Stimulated activated CD8-positive, alpha-beta memory T cell treated with anti-CD3 and anti-CD28 coated beads, Interleukin-7, amount 100 ng/mL, for 24 hours (primary cell): ENCODE measurements at regions not wholly inside any gene's neighbourhood (a gene's known extent, or its start where the extent isn't known, plus 50 kb on each side); places are given as distances from the start of the nearest gene placed in this dataset.

ENCODE experiments used
- DNase-seq: peaks from one replicate; pipeline ENCODE4 v3.0.0-alpha.2; 2020; ENCODE audit warnings: low read depth

DNA sequence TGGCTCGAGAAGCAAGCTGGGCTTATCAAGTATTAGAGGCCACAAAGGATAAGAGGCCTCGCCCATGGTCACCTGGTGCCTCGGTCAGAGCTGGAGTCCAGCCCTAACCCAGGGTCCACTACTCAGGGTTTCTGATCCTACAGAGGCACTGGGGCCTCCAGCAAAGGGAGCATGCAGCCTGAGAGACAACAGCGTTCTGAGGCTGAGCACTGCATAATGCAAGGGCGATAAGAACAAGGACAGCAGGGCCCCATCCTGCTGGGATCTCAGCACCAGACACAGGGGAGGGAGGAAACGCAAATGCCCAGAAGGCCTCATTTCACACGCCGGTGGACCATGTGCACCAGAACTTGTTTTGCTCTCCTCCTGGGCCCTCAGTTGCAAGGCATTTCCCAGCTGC is 63.0 kb downstream of the C5orf15 start:
- no peak for DNase-seq

DNA sequence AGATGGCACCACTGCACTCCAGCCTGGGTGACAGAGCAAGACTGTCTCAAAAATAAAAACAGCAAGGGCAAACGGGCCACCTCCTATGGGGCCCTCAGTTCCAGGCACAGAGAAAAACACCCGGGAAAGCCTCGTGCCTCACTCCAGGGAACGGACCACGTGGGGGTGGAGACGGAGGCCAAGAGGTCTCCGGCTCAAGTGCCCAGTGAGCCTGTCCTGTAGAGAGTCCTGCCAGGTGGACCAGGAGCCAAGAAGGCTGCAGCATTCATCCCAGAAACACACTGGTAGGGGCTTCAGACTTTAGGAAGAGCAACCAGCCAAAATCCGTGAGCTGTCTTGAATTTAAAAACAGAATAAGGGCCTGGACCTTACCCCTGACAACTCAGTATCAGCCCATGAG is 63.8 kb downstream of the C5orf15 start:
- no peak for DNase-seq

DNA sequence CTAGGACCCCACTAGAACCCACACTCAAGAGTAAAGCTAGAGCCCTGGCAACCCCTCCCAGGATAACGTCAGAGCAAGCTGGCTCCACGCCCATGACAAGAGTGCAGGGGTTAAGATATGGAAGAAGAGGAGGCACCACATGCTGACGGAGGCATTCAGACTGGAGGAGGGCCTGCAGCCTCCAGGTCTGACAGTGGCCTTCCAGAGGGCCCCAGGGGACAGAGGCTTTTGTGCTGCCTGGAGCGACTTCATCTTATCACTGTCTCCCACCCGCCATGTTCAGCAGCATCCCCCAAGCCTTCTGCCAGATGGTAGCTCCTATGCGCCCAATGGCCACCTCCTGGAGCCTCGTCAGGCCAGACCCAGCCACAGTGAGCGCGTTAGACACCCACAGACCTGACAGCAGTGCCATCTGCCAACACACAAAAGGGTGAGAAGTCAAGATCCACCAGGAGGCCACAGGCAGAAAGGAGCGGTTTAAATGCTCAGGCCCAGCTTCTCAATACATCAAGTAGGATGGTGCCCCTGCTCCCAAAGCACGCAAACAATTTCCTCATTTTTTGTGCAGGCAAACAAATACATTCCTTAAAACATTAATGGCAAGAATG is 65.8 kb downstream of the C5orf15 start:
- DNase-seq: no peak

DNA sequence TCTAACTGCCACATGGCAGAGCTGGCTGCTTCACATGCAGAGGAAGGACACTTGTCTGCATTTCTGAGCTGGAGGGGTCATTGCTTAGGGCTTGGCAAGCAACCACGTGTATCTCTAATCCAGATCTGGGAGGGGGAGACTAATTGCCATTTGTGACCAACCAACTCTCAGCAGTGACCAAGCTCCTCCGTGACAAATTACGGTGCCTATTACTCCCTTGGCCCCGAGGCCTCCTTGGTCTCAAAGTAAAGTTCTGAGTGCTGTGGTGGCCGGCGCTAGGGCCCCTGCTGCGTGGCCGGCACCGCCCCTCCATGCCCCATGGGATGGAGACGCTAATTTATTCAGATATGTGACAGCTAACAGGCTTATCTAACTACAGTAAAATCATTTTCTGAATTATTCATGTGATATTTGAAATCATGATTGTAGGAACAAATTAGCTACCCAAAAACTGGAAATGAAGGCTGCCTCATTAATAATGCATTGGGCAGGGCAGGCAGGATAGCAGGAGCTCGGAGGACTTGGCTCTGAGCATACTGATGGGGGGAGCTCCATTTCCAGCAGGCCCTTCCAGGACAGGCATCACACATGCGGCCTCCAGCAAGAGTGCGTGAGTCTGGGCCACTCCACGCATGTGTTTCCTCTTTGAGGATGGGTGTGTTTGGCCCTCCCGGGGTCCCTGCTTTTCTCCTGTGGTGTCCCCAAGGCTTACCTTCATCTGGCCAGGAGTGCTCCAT is 67.7 kb downstream of the C5orf15 start:
- no peak for DNase-seq

DNA sequence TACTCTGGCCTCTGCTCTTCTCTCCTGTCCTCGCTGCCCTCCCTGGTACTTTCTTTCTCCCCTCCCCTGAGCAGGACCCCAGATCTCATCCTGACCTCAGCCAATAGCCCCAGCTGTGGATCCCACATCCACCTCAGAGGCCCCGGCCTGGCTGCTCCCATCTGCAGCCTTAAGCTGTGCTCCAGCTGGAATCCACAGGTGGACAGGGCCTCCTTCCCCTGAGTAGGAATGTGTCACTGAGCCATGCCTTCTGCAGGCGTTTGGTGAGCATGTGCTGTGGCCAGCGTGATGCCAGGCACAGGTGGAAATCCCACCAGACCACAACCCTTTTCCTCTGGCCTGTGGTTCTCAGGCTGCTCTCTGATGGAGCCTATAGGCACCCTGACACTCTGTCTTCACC is 68.9 kb downstream of the C5orf15 start:
- no peak for DNase-seq

DNA sequence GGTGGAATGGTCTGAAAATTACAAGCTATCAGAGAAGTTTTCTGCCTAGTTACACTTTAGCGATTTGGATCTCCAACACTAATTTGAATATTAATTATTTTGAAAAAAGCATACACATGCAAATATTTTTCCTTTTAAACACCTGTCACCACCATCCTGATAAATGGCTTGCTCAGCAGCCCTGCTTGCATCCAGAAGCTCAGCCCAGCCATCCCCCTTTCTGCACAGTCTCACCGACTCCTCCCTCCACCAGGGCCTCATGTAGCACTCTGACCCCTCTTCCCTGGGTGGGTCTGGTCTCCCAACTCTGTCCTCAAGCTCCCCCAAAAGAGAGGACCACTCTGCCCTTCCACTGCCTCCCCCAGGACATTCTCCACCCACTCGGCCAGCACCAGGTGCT is 70.0 kb downstream of the C5orf15 start:
- no peak for DNase-seq

DNA sequence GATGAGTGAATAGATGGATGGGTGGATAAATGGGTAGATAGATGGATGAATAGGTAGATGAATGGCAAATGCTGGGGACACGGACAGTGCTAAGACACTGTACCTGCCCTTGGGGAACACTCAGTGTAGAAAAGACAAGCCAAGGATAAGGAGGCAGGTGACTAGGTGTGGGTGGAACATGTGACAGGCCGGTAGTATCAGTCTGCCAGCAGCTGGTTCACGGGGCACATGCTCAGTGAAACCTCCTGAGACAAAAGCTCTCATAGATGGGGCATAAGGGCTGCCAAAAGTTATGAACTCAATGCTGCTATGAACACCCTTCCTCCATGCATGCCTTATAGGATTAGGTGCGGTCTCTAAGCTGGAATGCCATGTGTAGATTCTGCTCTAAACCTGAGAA is 71.0 kb downstream of the C5orf15 start:
- DNase-seq: no peak

DNA sequence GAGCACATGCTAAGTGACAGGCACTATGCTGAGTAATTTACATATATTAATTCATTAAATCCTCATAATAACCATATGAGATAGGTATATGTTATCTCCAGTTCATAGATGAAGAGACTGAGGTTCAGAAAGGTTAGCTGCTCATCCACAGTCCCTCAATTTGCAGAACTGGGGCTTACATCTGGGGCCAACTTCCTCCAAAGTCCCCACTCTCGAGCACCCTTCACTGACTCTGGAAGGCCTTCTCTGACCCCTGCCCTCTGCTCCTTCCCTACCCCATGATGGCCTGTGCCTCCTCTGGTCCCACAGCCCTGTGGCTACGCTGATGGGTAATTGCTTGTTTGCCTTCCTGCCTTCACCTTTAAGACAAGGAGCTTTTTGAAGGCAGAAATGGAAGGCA is 71.6 kb downstream of the C5orf15 start:
- no peak for DNase-seq

DNA sequence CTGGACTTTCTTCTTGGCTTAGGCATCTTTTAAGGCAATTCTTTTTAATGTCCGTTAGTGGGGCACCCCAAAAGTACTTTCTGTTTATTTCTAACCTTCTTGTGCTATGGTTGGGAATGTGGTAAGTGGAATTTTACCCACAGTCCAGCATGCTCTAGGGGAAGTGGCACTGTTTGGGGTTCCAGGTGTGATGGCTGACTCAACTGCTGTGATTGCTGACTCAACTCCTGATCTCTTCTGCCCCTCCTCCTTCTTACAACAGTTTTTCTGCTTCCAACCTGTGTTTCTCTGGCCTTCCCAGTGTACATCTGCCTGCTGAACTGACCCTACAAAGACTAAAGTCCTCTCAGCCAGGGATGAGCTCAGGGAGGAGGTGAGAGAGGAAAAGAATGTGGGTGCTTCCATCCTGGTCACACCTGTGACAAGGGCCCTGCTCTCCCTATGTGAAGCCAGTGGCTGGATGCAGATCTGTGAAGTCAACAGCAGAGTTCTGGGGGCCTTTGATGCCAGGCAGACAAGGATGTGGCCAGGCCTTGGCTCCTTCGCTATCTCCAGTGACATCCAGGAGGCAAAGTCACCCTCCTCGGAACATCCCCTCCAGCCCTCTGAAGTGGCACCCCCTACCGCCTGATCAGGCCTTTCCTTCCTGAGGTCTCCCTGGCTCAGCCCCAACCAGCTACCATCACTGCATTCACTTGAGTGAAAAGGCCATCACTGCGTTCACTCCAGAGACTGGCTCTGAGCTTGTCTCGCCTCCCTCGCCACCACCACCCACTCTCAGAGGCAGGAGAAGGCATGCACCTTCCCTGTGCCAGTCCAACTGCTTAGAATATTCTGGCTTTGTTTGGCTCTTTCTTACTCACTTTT is 72.2 kb downstream of the C5orf15 start:
- no peak for DNase-seq

DNA sequence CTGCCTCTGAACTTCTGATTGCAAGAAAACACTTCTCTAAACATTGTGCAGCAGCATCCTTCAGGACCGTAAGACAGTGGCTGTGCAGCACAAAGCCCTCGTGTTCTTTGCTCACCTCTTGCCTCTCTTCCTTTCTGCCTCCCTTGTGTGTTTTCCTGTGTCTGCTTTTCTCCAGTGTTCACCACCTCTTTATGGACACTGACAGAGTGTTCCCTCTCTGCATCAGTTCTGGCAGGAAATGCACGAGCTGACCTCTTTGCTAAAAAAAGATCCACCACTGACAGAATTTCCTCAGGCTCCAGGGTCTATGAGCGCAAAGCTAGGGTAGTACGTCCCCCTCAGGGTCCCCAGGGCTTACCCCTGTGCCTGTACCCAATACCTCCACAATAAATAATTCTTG is 74.3 kb downstream of the C5orf15 start:
- DNase-seq: no peak

DNA sequence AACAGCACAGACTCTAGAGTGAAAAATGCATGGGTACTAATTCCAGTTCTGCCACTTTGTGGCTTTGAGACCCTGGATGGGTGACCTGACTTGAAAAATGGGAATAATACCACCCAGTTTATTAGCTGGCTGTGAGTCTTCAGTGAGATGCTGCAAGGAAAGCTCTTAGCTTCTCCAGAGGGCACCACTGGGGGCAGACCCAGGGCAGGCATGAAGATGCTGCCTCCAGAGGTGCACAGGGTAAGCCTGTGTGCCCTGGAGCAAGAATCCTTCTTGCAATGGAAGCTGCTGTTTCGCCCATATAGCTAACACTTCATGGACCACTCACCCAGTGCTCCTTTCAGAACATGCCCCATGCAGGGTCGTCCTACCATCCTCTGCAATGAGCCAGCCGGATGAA is 75.7 kb downstream of the C5orf15 start:
- no peak for DNase-seq

DNA sequence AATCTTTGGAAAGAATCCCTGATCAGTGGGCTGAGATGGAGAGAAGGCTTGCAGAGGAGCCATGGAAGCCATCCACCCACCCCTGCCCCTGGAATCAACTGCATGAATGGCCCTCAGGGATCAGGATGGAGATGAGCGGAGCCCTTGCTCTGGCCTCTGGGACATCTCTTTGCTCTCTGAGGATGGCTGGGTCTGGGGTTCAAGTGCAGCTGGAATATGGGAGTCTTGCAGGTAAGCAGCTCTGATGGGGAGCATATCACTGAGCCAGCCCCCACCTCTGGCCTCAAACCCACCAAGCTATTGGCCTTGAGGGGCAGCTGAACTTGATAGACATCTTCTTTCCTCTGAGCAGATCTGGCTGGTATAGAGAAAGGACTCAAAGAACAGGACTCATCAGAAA is 76.1 kb downstream of the C5orf15 start:
- DNase-seq: no peak

DNA sequence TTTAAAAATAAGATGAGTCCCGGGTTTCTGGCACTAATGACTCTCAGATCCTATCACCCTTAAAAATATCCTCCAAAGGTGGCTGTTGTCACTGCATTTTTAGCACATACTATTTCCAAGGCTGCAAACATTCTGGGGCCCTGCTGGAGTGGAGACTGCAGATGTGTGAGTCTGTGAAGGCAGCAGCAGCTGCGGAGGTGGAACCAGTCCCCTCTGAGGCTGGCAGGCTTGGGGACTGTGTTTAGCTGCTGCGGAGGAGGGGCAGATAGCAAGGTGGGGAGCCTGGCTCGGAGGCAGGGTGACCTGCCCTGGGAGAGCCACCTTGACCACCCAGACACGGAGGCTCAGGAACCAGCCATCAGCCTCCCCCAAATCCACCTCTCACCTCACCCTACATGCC is 77.0 kb downstream of the C5orf15 start:
- DNase-seq: no peak

DNA sequence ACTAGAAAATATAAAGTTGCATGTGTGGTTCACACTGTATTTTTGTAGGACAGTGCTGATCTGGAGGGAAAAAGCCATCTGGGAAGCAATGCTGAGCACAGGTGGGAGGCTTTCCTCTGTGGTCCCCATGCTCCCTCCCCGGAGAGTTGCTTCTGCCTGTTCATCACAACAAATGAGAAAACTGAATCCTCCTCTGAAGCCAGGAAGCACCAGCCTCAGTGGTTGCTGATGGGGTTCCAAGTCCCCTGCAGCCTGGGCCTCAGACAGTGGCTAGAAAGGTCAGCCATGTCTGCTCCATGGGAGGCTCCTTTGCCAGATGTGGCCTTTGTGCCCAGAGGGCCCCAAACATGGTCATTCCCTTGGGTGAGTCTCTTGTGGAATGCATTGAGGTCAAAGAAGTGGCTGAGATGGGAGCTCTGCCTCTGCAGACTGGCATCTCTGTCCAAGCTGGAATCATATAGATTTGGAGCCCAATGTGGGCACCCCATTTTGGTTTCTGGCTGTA is 77.6 kb downstream of the C5orf15 start:
- DNase-seq: no peak

DNA sequence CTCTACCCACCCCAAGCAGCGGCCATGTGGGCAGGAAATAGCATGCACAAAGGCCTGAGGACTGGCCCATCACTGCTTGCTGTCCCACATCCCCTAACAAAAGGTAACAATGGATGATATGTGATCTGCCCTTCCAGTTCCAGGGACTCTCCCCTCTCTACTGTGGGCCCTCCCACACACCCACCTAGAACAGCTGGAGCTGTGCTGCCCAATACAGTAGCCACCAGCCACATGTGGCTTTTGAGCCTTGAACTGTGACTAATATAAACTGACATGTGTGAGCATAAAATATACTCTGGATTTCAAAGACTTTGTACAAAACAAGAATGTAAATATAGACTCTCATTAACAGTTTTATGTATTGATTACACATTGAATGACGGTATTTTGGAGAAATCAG is 78.1 kb downstream of the C5orf15 start:
- DNase-seq: no peak

DNA sequence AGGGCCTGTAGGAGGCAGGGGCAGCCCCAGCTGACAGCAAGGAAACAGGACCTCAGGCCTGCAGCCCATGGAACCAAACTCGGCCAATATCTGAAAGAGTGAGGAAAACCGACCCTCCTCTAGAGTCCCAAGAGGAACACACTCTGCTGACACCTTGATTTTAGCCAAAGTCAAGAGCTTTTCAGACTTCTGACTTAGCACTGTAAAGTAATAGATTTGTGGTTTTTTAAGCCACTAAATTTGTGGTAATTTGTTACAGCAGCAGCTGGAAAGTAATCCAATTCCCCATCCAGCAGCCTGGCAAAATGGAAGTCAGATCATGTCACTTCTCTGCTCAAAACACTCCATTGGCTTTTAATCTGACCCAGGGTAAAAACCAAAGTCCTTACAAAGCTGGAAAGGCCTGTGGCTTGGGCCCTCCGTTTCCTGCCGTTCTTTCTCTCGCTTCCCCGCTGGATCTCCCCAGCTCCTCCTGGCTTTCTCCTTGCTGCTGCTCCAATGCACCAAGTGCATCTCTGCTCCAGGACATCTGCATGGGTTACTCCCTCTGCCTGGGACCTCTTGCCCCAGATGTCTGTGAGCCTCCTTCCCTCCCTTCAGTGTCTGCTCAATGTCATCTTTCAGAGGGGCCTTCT is 79.0 kb downstream of the C5orf15 start:
- no peak for DNase-seq

DNA sequence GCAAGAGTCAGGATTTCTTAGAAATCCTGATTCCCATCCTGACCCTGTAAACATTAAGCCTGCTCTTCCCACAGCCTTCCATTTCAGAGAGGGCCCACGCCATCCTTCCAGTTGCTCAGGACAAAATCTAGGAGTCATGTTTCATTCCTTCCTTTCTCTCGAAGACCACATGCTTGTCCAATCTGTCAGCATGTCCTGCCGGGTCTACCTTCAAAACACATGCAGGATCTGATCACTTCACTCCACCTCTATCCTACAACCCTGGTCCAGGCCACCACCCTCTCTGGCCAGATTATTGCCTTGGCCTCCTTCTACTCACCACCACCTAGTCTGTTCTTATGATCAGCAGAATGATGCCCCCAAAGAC is 79.8 kb downstream of the C5orf15 start:
- DNase-seq: no peak

DNA sequence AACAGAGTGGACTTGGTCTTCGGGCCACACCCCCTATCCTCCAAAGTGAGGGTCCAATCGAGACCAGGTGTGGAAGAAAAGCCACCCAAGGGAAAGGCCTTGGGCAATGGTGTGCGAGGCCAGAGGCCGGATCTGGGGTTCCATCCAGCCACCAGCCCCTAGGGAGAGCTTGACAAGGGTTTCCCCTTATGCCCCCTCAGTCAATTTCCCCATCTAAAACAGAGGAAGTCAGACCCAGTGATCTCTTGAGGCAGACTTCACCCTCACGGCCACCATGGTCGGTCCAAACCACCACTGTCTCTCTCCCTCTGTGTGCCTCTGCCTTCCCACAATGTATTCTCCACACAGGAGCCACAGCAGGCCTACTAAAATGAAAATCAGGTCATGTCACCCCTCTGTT is 82.9 kb downstream of the C5orf15 start:
- DNase-seq: no peak

DNA sequence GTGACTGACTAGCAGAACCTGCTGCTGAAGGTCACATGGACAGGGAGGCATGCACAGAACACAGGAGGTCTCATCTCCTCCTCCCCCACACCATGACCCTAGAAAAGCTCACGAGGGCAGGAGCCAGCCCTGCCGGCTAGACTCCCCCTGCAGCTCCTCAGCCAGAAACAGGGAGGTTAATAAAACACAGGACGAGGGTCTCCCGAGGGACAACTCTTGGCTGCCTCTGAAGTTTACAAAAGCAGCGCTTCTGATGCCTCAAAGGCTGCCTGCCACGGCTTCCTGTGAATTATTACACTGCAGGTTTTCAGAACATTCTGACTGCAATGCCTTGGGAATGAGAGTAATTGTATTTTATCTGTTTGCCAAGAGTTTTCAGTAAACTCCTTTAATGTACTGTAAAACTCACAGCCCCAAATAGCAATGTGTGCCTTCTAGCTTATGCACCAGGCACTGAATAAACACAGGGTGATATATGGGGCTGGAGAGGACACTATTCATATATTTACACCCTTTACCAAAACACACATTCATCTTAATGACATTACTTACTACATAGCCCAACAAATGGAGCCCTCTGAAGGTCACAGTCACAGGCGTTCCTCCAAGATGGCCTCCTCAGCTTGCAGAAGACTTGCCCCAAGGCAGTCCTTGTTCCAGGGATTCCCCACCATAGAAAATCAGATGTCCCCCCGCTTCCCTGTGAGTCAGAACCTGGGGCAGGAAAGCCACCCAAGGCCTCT is 83.7 kb downstream of the C5orf15 start:
- no peak for DNase-seq

DNA sequence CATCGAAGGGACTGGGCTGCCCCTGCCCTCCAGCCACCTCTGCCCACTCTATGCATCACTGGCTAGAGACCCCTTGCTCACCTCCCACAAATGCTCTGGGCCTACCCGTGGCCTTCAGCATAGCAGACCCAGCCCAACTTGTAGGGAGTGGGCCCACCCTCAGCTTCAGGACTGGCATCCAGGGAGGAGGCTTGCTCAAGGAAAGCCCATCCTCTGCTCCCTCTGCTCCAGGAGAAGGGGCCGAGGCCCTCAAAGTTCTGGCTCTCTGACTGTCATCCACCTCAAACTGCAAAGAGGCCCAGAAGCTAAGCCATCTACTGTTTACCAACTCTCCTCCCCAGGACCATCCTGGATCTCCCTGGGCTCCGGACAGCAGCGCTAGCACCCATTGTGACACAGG is 84.5 kb downstream of the C5orf15 start:
- no peak for DNase-seq

DNA sequence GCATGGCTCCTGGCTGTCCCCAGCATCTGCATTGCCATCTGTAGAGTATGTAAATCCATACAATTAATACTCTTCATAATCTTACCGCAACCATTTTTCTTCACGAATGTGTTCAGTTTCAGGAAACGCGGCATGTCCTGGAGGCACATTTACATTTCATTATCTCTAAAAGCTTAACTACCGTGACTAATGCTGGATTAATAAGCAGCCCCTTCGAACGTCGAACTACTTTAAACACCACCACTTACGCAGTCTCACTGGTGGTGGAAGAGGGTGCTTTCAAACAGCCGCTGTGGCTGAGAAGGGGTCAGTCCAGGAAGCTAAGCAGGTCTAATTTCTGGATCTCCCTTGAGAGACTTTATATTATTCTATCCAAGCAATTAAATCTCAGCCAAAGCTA is 85.6 kb downstream of the C5orf15 start:
- DNase-seq: no peak

DNA sequence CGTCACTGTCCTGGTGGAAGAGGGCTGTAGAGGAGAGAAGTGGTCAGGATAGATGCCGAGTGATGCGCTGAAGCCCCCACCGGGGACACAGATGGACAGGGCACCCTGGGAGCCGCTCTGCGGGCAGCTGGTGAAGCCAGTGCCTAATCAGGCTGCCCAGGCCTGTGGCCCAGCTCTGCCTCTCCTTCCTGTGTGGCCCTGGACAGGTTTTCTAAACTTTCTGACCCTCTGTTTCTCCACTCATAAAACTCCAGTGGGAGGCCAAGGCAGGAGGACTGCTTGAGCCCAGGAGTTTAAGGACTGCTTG is 86.1 kb downstream of the C5orf15 start:
- no peak for DNase-seq
